ENCODE measurements at regions not wholly inside any gene's neighbourhood (a gene's known extent, or its start where the extent isn't known, plus 50 kb on each side); places are given as distances from the start of the nearest gene placed in this dataset.

GRCh38 chr14:104292084-104292970 is 153.9 kb downstream of the KIF26A start:
- DNase-seq: no peak

- DNase-seq: no peak
Measured at GRCh38 chr14:104293231-104293841, 154.9 kb downstream of the KIF26A start.

- DNase-seq: no peak
Measured at GRCh38 chr14:104293851-104294627, 155.7 kb downstream of the KIF26A start.

- DNase-seq: no peak
Measured at GRCh38 chr14:104294628-104294982, 156.2 kb downstream of the KIF26A start.

- no peak for DNase-seq
Measured at GRCh38 chr14:104294983-104295680, 156.7 kb downstream of the KIF26A start.

- DNase-seq: no peak
Measured at GRCh38 chr14:104295681-104296387, 157.4 kb downstream of the KIF26A start.

GRCh38 chr14:104296388-104297312 is 158.3 kb downstream of the KIF26A start:
- DNase-seq: no peak

- no peak for DNase-seq
Measured at GRCh38 chr14:104297313-104297704, 158.9 kb downstream of the KIF26A start.

GRCh38 chr14:104297721-104298401 is 159.5 kb downstream of the KIF26A start:
- DNase-seq: no peak

GRCh38 chr14:104298458-104298857 is 160.1 kb downstream of the KIF26A start:
- DNase-seq: no peak

- no peak for DNase-seq
Measured at GRCh38 chr14:104299993-104300761, 161.8 kb downstream of the KIF26A start.

GRCh38 chr14:104301731-104302460 is 163.5 kb downstream of the KIF26A start:
- DNase-seq: no peak

GRCh38 chr14:104302794-104303405 is 164.5 kb downstream of the KIF26A start:
- DNase-seq: no peak

GRCh38 chr14:104303705-104304425 is 165.5 kb downstream of the KIF26A start:
- no peak for DNase-seq

GRCh38 chr14:104304451-104305351 is 166.3 kb downstream of the KIF26A start:
- DNase-seq: no peak

- no peak for DNase-seq
Measured at GRCh38 chr14:104305511-104306449, 167.4 kb downstream of the KIF26A start.
